ENCODE measurements at regions not wholly inside any gene's neighbourhood (a gene's known extent, or its start where the extent isn't known, plus 50 kb on each side); places are given as distances from the start of the nearest gene placed in this dataset.
"Not testable (repeated sequence)": the region's sequence is repeated elsewhere in the genome, so short reads cannot be mapped to it uniquely, and the experiment has no call there.

DNA sequence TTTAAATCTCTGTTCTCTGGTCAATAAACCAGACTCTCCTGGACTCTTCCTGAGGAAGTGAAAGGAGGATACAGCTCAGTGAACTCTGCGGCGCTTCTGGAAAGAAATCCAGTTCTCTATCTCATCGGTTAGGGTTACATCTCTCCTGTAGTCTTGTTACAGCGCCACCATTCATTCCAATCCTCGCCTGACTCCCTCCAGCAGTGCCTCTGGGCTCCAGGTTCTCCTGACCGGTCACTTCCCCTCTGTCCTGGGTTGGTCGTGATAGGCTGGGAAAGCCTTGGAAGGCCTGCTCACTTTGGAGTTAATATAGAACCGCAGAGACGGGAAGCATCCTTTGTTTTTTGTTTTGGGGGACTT lies 97.0 kb upstream of the STOX2 start:
- no peak overlapping the region for H3K4me3 ChIP-seq

GRCh38 chr4:183812567-183812966 lies 92.5 kb upstream of the STOX2 start:
- Histone ChIP-seq H3K27ac (no peak overlapping the region), H3K4me3 (no peak overlapping the region)

More for the DNA sequence above, 97.0 kb upstream of the STOX2 start:
- peak overlapping the region in 1 of 21 experiments; percentile 11 for H3K27ac ChIP-seq

- no peak overlapping the region for H3K4me3 ChIP-seq
Observed at GRCh38 chr4:183814461-183814860, 90.6 kb upstream of the STOX2 start.

DNA sequence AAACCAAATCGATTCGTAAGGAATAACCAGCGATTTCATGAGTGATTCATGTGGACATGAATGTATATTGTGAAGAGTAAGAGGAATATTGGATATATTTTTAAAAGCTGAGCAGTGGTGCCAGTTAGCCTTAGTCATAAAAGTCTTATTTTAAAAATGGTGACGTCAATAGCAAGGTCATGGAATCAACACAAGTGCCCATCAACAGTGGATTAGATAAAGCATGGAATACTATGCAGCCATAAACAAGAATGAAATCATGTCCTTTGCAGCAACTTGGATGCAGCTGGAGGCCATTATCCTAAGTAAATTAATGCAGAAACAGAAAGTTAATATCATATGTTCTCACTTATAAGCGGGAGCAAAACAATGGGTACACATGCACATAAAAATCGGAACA lies 89.0 kb upstream of the STOX2 start:
- H3K27ac ChIP-seq: no peak overlapping the region
- no peak overlapping the region for H3K4me3 ChIP-seq

More at GRCh38 chr4:183814461-183814860, 90.6 kb upstream of the STOX2 start:
- no peak overlapping the region for H3K27ac ChIP-seq

- Histone ChIP-seq H3K4me3 (no peak overlapping the region), H3K27ac (no peak overlapping the region)
Observed at GRCh38 chr4:183816882-183817509, 88.1 kb upstream of the STOX2 start.

DNA sequence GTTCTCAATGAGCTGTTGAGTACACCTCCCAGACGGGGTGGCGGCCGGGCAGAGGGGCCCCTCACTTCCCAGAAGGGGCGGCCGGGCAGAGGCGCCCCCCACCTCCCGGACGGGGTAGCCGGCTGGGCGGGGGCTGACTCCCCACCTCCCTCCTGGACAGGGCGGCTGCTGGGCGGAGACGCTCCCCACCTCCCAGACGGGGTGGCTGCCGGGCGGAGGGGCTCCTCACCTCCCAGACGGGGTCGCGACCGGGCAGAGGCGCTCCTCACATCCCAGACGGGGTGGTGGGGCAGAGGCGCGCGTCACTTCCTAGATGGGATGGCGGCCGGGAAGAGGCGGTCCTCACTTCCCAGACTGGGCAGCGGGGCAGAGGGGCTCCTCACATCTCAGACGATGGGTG lies 86.5 kb upstream of the STOX2 start:
- not testable (repeated sequence) for H3K27ac ChIP-seq
- peak overlapping the region in 1 of 7 experiments; percentile 12 for H3K4me3 ChIP-seq

DNA sequence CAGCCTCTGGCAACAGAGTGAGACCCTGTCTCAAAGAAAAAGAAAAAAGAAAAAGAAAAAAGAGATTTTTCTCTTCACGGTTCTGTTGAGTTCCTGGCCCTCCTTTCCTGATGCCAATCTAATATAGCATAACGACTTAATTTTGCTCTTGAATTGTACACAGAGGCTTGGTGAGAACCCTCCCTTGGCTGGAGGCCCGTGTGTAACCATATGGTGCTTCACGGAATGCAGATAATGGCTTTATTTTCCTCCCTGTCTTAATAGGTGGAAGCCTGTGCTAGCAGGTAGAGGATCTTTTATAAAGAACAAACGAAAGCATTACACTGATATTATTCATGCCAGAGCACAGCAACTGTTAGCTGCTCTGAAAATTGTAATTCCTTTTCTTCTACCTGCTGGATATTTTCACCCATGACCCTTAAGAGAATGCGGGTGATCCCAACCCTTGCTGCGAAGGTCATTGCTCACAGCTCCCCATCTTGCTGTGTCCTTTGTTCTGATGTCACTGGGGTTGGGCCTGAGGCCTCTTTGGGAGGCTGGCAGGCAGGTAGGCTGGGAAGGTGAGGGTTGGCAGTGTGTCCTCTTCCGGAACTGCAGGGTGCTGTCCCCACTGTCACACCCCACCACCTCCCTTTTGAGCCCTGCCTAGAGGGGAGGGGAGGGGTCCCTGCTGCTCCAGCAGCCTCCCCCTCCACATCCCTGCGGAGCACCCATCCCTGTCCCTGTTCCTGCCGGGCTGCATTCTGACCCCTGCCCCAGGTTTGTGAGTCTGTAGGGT lies 83.8 kb upstream of the STOX2 start:
- peak overlapping the region in 1 of 21 experiments; percentile 25 for H3K27ac ChIP-seq

GRCh38 chr4:183823434-183823833 lies 81.7 kb upstream of the STOX2 start:
- peak overlapping the region in 1 of 21 experiments; percentile 7 for H3K27ac ChIP-seq
- H3K4me3 ChIP-seq: no peak overlapping the region

More for the DNA sequence above, 83.8 kb upstream of the STOX2 start:
- no peak overlapping the region for H3K4me3 ChIP-seq

DNA sequence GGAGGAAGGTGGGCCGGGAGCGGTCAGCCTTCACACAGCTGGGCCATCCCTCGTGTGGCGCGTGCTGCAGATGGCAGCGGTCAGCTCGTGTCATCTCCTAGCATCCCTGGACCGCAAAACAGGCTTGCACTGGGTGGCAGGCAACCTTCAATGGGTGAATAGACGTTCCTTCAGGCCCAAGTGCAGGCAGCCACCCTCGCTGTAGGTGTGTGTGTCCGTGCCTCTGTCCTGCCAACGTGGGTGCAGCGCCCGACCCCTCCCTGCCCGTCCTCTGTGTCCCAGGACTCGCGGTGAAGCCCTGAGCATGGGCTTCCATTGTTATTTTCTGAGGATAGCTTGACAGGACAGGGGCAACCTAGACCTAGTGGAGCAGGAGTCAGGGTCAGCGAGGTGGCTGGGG lies 79.8 kb upstream of the STOX2 start:
- no peak overlapping the region for H3K27ac ChIP-seq
- no peak overlapping the region for H3K4me3 ChIP-seq

GRCh38 chr4:183826461-183826860 lies 78.6 kb upstream of the STOX2 start:
- no peak overlapping the region for H3K4me3 ChIP-seq
- H3K27ac ChIP-seq: no peak overlapping the region

- Histone ChIP-seq H3K27ac (peak overlapping the region in 1 of 21 experiments; percentile 12), H3K4me3 (no peak overlapping the region)
Observed at GRCh38 chr4:183828125-183828524, 77.0 kb upstream of the STOX2 start.

GRCh38 chr4:183828839-183829238 lies 76.3 kb upstream of the STOX2 start:
- no peak overlapping the region for H3K4me3 ChIP-seq
- peak overlapping the region in 1 of 21 experiments; percentile 12 for H3K27ac ChIP-seq

GRCh38 chr4:183830438-183830985 lies 74.6 kb upstream of the STOX2 start:
- peak overlapping the region in 7 of 21 experiments; percentile 1 to 54 (median 16) for H3K27ac ChIP-seq
- H3K4me3 ChIP-seq: no peak overlapping the region

DNA sequence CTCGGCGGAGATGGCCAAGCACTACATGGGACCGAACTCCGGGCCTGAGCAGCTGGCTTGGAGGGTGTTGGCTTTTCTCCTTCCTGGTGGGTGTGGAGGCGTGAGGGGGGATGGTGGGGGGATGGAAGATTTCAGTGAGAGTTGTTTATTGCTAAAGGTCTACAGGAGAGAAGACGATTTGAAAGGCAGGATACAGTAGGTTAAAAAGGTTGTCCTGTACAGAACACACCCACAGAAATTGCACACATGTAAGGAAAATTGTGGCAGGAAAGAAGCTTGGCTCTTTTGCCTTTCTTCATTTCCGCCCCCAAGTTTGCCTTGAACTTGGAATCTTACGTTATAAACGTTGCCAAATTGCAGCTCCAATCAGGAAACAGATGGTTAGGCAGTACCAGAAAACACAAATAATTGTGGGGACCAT lies 74.1 kb upstream of the STOX2 start:
- Histone ChIP-seq H3K27ac (peak overlapping the region in 7 of 21 experiments; percentile 1 to 54 (median 16)), H3K4me3 (no peak overlapping the region)

- no peak overlapping the region for H3K4me3 ChIP-seq
- peak overlapping the region in 3 of 21 experiments; percentile 24 to 57 (median 55) for H3K27ac ChIP-seq
Observed at GRCh38 chr4:183831683-183832082, 73.4 kb upstream of the STOX2 start.

- H3K27ac ChIP-seq: peak overlapping the region in 5 of 21 experiments; percentile 8 to 57 (median 43)
- H3K4me3 ChIP-seq: no peak overlapping the region
Observed at GRCh38 chr4:183832776-183833450, 72.2 kb upstream of the STOX2 start.

DNA sequence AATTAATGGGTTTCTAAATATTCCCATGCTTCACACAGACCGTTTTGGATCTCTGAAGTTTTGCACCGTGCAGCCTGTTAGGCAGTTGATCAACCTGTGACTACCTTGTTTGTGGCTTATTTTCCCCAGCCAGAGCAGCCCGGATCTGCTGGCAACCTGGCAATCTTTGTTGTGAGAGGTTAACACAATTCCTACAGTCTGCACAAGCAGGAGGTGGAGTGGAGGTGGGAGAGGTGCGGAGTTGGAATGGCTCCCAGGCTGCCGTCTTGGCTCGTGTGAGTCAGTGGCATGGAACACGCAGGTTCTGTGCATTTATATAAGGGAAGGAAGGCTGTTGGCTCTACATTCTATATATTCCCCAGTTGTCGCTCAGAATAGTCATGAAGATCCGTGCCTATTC lies 70.9 kb upstream of the STOX2 start:
- H3K4me3 ChIP-seq: no peak overlapping the region
- no peak overlapping the region for H3K27ac ChIP-seq

DNA sequence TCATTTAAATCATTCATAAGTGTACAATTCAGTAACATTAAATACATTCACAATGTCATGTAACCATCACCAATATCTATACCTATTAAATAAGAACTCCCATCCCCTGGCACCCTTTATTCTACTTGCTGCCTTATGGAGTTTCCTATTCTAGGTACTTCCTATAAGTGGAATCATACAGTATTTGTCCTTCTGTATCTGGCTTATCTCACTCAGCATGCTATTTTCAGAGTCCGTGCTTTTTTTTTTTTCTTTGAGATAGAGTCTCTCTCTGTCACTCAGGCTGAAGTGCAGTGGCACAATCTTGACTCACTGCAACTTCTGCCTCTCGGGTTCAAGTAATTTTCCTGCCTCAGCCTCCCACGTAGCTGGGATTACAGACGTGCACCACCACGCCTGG lies 67.9 kb upstream of the STOX2 start:
- Histone ChIP-seq H3K4me3 (no peak overlapping the region), H3K27ac (no peak overlapping the region)

GRCh38 chr4:183838987-183839712 lies 66.0 kb upstream of the STOX2 start:
- no peak overlapping the region for H3K27ac ChIP-seq
- no peak overlapping the region for H3K4me3 ChIP-seq

DNA sequence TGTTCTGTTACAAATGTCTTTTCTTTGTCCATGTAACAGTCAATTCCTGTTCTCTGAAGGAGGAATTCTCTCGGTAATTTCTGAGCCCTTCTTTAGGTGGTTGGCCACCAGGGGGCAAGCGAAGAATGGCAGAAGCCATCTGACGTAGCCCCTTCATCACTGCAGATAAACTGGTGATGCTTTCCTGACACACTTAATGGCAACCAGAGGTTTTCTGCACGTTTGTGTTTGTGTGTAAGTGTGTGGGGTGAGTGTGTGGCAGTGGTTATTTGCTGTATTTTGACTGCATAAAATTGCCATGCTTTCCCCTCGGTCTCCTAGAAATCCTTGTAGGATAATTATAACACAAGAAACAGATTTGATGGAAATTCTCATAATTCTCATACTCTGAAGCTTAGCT lies 64.8 kb upstream of the STOX2 start:
- Histone ChIP-seq H3K4me3 (no peak overlapping the region), H3K27ac (no peak overlapping the region)
